PC-3 (cell line): ENCODE measurements at regions not wholly inside any gene's neighbourhood (a gene's known extent, or its start where the extent isn't known, plus 50 kb on each side); places are given as distances from the start of the nearest gene placed in this dataset.

Experiments used
- EZH2phosphoT487 ChIP-seq: fragments of 300-600 bp; sonication (generic); IDR thresholded peaks from 2 replicates; pipeline ENCODE4 v1.6.1; 2018; ENCODE audit warnings: mild to moderate bottlenecking, antibody characterized with exemption, low read length, borderline replicate concordance
- TF ChIP-seq, protein P1 (sequence below): fragments of 300-600 bp; sonication (generic); conservative IDR thresholded peaks from 2 replicates; pipeline ENCODE4 v1.5.1; 2017; ENCODE audit warnings: antibody characterized with exemption, low read depth, mild to moderate bottlenecking, low read length

DNA sequence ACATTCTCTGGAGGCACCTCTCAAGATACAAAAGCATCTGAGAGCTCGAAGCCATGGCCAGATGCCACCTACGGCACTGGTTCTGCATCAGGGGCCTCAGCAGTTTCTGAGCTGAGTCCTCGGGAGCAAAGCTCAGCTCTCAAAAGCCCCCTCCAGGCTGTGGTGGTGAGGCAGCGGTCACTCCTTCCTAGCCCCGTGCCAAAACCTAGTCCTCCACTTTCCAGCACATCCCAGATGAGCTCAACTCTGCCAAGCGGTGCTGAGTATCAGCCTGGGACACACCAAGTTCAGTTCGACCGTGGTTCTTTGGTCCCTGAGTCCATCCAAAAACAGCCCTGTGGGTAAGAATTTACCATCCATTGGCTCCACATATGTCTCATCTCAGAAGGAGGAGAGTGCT is 79.3 kb upstream of the STT3B start:
- TF ChIP-seq EZH2phosphoT487: no peak
- TF ChIP-seq, protein P1, sequence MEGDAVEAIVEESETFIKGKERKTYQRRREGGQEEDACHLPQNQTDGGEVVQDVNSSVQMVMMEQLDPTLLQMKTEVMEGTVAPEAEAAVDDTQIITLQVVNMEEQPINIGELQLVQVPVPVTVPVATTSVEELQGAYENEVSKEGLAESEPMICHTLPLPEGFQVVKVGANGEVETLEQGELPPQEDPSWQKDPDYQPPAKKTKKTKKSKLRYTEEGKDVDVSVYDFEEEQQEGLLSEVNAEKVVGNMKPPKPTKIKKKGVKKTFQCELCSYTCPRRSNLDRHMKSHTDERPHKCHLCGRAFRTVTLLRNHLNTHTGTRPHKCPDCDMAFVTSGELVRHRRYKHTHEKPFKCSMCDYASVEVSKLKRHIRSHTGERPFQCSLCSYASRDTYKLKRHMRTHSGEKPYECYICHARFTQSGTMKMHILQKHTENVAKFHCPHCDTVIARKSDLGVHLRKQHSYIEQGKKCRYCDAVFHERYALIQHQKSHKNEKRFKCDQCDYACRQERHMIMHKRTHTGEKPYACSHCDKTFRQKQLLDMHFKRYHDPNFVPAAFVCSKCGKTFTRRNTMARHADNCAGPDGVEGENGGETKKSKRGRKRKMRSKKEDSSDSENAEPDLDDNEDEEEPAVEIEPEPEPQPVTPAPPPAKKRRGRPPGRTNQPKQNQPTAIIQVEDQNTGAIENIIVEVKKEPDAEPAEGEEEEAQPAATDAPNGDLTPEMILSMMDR: no peak
